ENCODE measurements at regions not wholly inside any gene's neighbourhood (a gene's known extent, or its start where the extent isn't known, plus 50 kb on each side); places are given as distances from the start of the nearest gene placed in this dataset.

DNA sequence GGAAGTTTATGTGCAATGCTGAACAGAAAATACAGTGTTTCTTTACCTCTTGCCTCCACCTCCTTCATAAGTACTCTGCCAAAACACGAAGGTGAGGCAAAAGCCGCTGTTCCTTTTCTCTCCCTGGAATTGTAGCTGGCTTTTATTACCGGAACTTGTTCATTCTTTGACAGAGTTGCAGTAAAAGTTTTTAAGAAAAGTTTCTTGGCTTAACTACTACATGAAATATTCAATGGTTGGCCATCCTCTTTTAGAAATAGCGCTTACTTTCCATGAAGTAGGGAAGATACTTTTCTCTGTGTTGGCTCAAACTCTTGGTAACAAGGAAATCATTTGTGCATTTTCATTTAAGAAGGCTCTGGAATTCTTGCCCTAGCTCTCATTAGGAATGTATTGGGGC lies 950.7 kb upstream of the FANCL start:
- H3K36me3 Mint-ChIP-seq (ENCODE audit: insufficient read depth): no peaks in the 10 kb centered on the region
- H3K4me1 Mint-ChIP-seq (ENCODE audit: low read depth in 2 of 2): no peaks in the 10 kb centered on the region
- peaks cover 7 to 12% of the 10 kb centered on the region in 2 donors for H3K9me3 Mint-ChIP-seq
- ATAC-seq (replicated peaks) (no peak), DNase-seq (no peak)
- H3K27me3 Mint-ChIP-seq: no peaks in the 10 kb centered on the region
- no peak overlapping the region for H3K4me3 Mint-ChIP-seq
- H3K27ac Mint-ChIP-seq: no peak overlapping the region

DNA sequence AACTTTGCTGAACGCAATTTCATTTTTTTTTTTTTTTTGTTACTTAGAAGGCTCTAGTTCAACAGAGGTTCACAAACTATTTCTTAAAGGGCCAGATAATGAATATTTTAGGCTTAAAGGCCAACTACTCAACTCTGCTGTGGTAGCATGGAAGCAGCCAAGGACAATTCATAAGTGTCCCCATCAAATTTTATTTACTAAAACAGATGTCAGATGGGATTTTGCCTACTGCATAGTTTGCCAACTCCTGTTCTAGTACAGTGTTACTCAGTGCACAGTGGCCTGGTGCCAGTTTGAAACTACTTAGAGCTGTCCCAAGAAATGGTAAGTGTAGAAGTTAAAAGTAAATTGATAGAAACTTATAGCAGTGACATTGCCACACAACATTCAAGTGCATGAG lies 949.4 kb upstream of the FANCL start:
- H3K27ac Mint-ChIP-seq: no peak overlapping the region
- H3K9me3 Mint-ChIP-seq: peaks cover 7 to 12% of the 10 kb centered on the region in 2 donors
- H3K27me3 Mint-ChIP-seq: no peaks in the 10 kb centered on the region
- H3K4me1 Mint-ChIP-seq (ENCODE audit: low read depth in 2 of 2): no peaks in the 10 kb centered on the region
- H3K36me3 Mint-ChIP-seq (ENCODE audit: insufficient read depth): no peaks in the 10 kb centered on the region
- no peak overlapping the region for H3K4me3 Mint-ChIP-seq
- no peak for DNase-seq
- ATAC-seq (replicated peaks): no peak

DNA sequence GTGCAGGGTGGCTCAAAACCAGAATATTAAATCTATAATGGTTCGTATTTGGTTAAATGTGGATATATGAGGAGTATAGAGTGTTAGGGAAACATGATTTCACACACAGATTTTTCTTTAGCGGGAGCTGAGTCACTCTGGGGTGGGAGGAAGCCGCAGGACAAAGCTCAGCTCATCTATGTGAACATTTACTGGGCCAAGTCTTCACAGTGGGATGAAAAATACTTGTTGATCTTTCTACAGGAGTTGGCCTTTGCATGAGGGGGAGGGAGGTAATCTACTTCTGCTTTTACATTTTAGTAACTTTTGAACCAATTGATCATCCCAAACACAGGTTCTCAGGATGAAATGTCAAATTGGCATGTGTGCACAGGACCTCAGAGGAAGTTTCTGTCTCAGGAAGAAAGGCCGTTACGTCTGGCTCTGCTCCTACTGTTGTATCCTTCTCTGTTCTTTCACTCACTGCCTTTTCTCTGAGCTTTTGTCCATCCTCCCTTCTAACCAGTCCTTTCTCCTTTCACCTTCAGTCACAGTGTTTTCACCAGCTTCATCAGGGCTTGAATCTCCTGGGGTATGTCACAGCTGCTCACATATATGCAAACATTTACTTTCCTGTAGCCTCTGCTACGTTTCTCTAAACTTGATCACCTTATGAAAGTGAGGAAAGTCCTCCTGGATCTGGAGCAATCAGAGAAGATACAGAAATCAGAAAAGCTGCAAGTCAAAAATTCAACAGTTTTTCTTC lies 943.3 kb upstream of the FANCL start:
- no peak overlapping the region for H3K4me3 Mint-ChIP-seq
- no peak for DNase-seq
- H3K9me3 Mint-ChIP-seq: peaks cover 7 to 12% of the 10 kb centered on the region in 2 donors
- no peaks in the 10 kb centered on the region for H3K4me1 Mint-ChIP-seq (ENCODE audit: low read depth in 2 of 2)
- H3K27ac Mint-ChIP-seq: no peak overlapping the region
- ATAC-seq (replicated peaks): no peak
- H3K27me3 Mint-ChIP-seq: no peaks in the 10 kb centered on the region
- H3K36me3 Mint-ChIP-seq (ENCODE audit: insufficient read depth): no peaks in the 10 kb centered on the region

DNA sequence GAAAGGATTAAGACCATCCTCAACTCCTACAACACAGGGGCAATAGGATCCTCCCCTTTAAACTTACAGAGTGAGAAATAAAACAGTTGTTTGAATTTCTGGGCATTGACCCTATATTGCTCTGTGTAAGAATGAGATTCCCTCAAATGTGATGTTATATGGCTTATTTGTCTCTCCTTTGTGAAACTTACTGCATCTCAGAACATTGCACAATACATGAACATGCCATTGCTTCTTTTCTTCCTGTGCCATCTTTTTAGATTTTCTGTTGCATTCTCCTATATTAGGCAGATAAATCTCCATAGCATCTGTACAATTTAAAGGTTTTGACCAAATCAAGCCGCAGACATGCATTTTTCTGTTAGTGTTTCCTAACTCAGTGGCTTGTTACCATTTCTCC lies 941.9 kb upstream of the FANCL start:
- DNase-seq: no peak
- H3K4me3 Mint-ChIP-seq: no peak overlapping the region
- H3K27me3 Mint-ChIP-seq: no peaks in the 10 kb centered on the region
- no peak for ATAC-seq (replicated peaks)
- peaks cover 2 to 4% of the 10 kb centered on the region in 2 donors for H3K9me3 Mint-ChIP-seq
- no peaks in the 10 kb centered on the region for H3K4me1 Mint-ChIP-seq (ENCODE audit: low read depth in 2 of 2)
- no peaks in the 10 kb centered on the region for H3K36me3 Mint-ChIP-seq (ENCODE audit: insufficient read depth)
- no peak overlapping the region for H3K27ac Mint-ChIP-seq

DNA sequence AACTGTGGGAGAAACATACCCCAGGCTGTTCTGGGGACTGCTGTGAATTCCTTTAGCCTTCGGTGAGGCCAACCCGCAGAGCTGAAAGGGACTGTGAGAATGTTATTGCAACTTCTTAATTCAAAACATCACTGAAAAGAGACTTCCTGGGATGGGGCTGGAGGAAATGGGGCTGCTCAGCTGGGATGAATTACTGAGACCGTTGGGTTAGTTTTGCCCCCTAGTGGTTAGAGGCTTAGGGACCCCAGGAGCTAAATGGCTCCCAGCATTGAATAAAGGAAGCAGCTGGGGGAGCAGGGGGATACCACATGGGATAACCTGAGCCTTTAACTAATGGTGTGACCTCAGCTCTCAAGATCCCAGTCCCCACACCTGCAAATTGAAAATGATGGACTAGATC lies 941.1 kb upstream of the FANCL start:
- Mint-ChIP-seq H3K4me1 (ENCODE audit: low read depth in 2 of 2) (no peaks in the 10 kb centered on the region), H3K9me3 (peaks cover 0 to 4% of the 10 kb centered on the region in 2 donors), H3K36me3 (ENCODE audit: insufficient read depth) (no peaks in the 10 kb centered on the region), H3K4me3 (no peak overlapping the region), H3K27ac (no peak overlapping the region), H3K27me3 (no peaks in the 10 kb centered on the region)
- ATAC-seq (replicated peaks): no peak
- no peak for DNase-seq

DNA sequence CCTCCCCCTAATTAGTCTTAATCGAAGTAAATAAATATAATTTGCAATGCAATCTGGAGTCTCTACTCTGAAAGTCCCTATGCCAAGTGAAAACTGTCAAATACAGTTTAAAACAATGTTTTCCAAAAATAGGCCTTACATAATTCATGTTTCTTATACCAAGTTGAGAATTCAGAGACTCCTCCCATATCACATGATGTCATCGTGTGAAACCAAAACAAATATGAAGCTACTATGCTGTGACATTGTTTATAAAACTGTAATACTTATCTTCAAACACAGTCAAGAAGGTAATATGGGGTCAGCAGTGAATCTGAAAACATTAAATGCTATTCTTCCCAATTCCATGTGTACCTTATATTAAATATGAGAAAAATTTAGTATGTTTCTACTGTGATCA lies 940.2 kb upstream of the FANCL start:
- H3K36me3 Mint-ChIP-seq (ENCODE audit: insufficient read depth): no peaks in the 10 kb centered on the region
- ATAC-seq (replicated peaks) (no peak), DNase-seq (no peak)
- no peak overlapping the region for H3K27ac Mint-ChIP-seq
- peaks cover 0 to 4% of the 10 kb centered on the region in 2 donors for H3K9me3 Mint-ChIP-seq
- no peaks in the 10 kb centered on the region for H3K27me3 Mint-ChIP-seq
- H3K4me1 Mint-ChIP-seq (ENCODE audit: low read depth in 2 of 2): no peaks in the 10 kb centered on the region
- H3K4me3 Mint-ChIP-seq: no peak overlapping the region

DNA sequence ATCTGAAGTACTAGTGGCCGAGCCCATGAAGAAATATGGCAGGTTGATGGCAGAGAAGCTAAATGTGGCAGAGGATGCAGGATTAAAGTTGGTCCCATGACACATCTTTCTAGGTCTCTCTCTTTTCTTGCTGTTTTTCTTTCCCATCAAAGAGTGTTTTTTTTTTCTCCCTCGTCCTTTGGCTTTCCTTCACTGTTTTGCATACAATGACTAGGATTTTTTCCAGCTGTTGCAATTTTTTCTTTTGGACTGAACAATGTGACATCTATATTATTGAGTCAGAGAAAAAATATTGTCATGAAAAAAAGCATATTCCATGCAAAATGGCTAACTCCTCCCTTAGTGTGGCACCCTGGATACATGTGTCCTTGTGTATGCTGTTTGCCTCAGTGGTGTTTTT lies 939.5 kb upstream of the FANCL start:
- peaks cover 0 to 4% of the 10 kb centered on the region in 2 donors for H3K9me3 Mint-ChIP-seq
- H3K4me1 Mint-ChIP-seq (ENCODE audit: low read depth in 2 of 2): no peaks in the 10 kb centered on the region
- H3K36me3 Mint-ChIP-seq (ENCODE audit: insufficient read depth): no peaks in the 10 kb centered on the region
- no peaks in the 10 kb centered on the region for H3K27me3 Mint-ChIP-seq
- ATAC-seq (replicated peaks) (no peak), DNase-seq (no peak)
- H3K27ac Mint-ChIP-seq: no peak overlapping the region
- no peak overlapping the region for H3K4me3 Mint-ChIP-seq

DNA sequence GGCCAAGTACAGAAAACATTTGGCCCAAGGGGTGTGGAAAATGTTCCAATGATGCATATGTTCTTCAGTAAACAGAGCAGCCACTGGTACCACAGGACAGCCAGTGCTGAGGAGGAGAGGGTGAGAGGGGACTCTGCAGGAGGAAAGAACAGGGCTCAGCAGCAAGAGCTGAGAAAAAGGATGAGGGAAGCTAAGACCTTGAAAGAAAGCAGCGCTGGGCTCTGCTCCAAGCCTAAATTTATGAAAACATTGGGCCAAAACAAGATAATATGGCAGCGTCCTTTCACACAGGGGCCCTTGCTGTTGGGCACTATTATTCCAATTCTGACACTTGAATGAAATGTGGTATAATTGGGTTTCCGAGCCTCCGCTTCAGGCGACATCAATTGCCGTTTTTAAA lies 939.0 kb upstream of the FANCL start:
- Mint-ChIP-seq H3K9me3 (peaks cover 4% of the 10 kb centered on the region in 2 donors), H3K36me3 (ENCODE audit: insufficient read depth) (no peaks in the 10 kb centered on the region), H3K27ac (no peak overlapping the region), H3K4me1 (ENCODE audit: low read depth in 2 of 2) (no peaks in the 10 kb centered on the region), H3K4me3 (no peak overlapping the region), H3K27me3 (no peaks in the 10 kb centered on the region)
- DNase-seq: no peak
- ATAC-seq (replicated peaks): no peak

DNA sequence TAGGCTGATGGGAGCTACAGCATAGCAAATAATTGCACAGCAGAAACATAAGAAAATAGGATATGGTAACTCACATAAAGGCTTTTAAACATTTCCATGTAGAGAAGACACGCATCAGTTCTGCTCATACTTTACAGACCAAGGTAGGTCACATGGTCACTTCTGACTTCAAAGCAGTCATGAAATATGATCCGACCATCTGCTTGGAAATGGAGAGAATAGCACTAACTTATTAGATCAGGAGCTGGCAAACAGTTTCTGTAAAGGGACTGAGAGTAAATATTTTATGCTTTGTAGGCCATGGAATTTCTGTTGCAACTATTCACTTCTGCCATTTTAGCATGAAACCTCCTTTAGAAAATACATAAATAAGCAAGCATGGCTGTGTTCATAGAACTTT lies 936.6 kb upstream of the FANCL start:
- no peak for DNase-seq
- peaks cover 1 to 7% of the 10 kb centered on the region in 2 donors for H3K9me3 Mint-ChIP-seq
- H3K4me1 Mint-ChIP-seq (ENCODE audit: low read depth in 2 of 2): no peaks in the 10 kb centered on the region
- no peaks in the 10 kb centered on the region for H3K27me3 Mint-ChIP-seq
- no peak for ATAC-seq (replicated peaks)
- H3K4me3 Mint-ChIP-seq: no peak overlapping the region
- H3K27ac Mint-ChIP-seq: no peak overlapping the region
- no peaks in the 10 kb centered on the region for H3K36me3 Mint-ChIP-seq (ENCODE audit: insufficient read depth)

DNA sequence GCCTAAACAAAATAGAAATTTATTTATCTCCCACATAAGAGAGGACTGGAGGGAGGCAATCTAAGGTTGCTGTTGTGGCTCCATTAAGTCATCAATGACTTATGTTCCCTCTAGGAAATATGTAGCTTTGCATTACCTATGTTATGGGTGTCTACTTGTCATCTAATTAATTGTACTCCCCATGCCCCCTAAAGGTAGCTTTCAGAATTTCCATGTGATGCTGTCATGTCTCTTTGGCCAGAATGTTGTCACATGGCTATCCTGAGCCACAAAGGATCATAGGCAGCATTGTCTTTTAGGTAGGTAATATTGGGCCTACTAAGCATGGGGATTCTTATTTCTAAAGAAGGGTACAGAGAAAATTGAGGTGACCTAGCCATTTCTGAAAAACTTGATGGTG lies 935.6 kb upstream of the FANCL start:
- ATAC-seq (replicated peaks) (no peak), DNase-seq (no peak)
- Mint-ChIP-seq H3K27me3 (no peaks in the 10 kb centered on the region), H3K27ac (no peak overlapping the region), H3K4me3 (no peak overlapping the region), H3K9me3 (peaks cover 1 to 7% of the 10 kb centered on the region in 2 donors), H3K4me1 (ENCODE audit: low read depth in 2 of 2) (no peaks in the 10 kb centered on the region), H3K36me3 (ENCODE audit: insufficient read depth) (no peaks in the 10 kb centered on the region)

DNA sequence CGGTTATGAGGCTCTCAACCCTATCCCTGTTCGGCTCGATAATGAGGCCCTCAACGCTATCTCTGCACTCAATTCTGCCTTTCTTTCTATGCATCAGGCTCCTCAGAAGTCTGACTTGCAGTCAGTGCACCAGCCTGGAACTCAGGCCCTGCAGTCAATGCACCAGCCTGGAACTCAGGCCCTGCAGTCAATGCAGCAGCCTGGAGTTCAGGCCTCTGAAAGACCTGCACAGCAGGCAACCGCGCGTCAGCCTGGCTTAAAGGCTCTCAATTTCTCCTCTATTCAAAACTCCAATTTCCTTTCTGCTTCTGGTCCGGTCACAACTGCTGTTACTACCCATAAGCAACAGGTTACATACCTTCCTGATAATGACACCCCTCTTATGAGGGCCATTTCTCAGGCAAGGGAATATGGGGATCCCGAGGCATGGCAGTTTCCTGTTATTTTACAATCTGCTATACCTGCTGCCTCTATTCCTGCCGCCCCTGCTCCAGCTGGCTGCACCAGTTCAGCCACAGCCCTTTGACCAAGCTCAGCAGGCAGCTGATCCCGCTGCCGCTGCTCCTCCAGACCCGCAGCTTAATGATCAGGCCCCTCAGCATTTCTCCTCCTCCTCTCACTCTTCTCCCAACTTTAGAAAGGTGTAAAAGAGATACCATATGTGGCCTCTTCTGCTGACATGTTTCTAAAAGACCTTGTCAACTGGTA lies 933.6 kb upstream of the FANCL start:
- Mint-ChIP-seq H3K4me3 (no peak overlapping the region), H3K9me3 (peaks cover 4 to 7% of the 10 kb centered on the region in 2 donors), H3K27me3 (no peaks in the 10 kb centered on the region), H3K4me1 (ENCODE audit: low read depth in 2 of 2) (no peaks in the 10 kb centered on the region), H3K27ac (no peak overlapping the region), H3K36me3 (ENCODE audit: insufficient read depth) (no peaks in the 10 kb centered on the region)
- no peak for DNase-seq
- ATAC-seq (replicated peaks): no peak

DNA sequence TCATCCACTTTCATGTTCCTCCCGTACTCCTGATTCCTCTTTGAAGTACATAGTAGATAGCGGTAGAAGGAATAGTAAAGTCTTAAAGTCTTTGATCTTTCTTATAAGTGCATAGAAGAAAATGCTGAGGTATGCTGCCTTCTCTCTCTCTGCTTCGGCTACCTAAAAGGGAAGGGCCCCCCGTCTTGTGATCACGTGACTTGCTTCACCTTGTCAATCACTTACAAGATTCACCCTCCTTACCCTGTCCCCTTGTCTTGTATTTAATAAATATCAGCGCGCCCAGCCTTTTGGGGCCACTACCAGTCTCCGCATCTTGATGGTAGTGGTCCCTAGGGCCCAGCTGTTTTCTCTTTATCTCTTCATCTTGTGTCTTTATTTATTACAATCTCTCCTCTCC lies 932.2 kb upstream of the FANCL start:
- H3K36me3 Mint-ChIP-seq (ENCODE audit: insufficient read depth): no peaks in the 10 kb centered on the region
- DNase-seq: no peak
- ATAC-seq (replicated peaks): no peak
- peaks cover 4 to 7% of the 10 kb centered on the region in 2 donors for H3K9me3 Mint-ChIP-seq
- no peaks in the 10 kb centered on the region for H3K4me1 Mint-ChIP-seq (ENCODE audit: low read depth in 2 of 2)
- H3K27ac Mint-ChIP-seq: no peak overlapping the region
- no peak overlapping the region for H3K4me3 Mint-ChIP-seq
- H3K27me3 Mint-ChIP-seq: no peaks in the 10 kb centered on the region

DNA sequence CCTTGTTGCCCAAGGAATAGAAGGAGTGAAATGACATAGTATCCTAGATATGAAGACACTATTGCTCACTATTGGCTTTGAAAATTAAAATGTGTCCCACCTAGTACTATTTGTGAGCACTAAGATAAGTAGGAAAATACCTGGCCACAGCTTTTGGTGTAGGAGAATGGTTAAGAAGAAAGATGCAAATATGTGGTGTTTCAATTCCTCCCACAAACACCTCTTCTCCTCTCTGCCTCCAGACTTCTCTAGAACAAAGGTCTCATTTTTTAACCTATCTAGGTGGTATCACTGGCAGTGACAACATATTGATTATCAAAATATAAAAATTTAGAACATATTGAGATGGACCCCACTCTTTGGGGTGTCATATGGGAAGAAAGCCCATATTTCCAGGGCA lies 929.9 kb upstream of the FANCL start:
- no peak overlapping the region for H3K4me3 Mint-ChIP-seq
- no peak for ATAC-seq (replicated peaks)

DNA sequence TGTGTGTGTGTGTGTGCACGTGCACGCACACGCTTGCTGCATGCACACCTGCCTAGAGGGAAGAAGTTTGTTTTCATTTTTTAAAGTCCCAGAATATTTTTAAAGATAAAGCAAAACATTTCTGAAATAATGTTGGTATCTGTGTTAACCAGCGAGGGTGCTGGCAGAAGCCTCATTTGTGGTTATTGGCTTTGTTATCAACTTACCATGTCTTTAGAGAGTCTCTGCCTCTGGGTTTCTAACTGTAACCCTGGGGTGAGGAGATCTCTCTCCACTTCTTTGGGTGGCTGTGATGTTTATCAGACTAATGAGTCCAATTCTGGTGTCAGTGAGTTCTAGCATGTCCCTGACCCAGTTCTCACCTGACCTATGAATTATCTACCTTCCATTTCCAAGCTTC lies 927.6 kb upstream of the FANCL start:
- H3K9me3 Mint-ChIP-seq: peaks cover 0 to 2% of the 10 kb centered on the region in 2 donors
- H3K36me3 Mint-ChIP-seq (ENCODE audit: insufficient read depth): no peaks in the 10 kb centered on the region
- no peak overlapping the region for H3K4me3 Mint-ChIP-seq
- no peak for ATAC-seq (replicated peaks)
- no peak for DNase-seq
- H3K27me3 Mint-ChIP-seq: no peaks in the 10 kb centered on the region
- no peaks in the 10 kb centered on the region for H3K4me1 Mint-ChIP-seq (ENCODE audit: low read depth in 2 of 2)
- H3K27ac Mint-ChIP-seq: no peak overlapping the region

More for the DNA sequence above, 929.9 kb upstream of the FANCL start:
- Mint-ChIP-seq H3K4me1 (ENCODE audit: low read depth in 2 of 2) (no peaks in the 10 kb centered on the region), H3K9me3 (peaks cover 4 to 7% of the 10 kb centered on the region in 2 donors), H3K27ac (no peak overlapping the region), H3K36me3 (ENCODE audit: insufficient read depth) (no peaks in the 10 kb centered on the region), H3K27me3 (no peaks in the 10 kb centered on the region)
- DNase-seq: no peak
